Ishikawa (cell line): ENCODE measurements at regions not wholly inside any gene's neighbourhood (a gene's known extent, or its start where the extent isn't known, plus 50 kb on each side); places are given as distances from the start of the nearest gene placed in this dataset.

Experiments used
- CREB1 ChIP-seq: IDR thresholded peaks from 2 replicates; pipeline ENCODE4 v1.6.1; 2012; ENCODE audit warnings: low read depth
- EGR1 ChIP-seq: IDR thresholded peaks from 2 replicates; pipeline ENCODE4 v1.6.1; 2012
- EP300 ChIP-seq: IDR thresholded peaks from 2 replicates; pipeline ENCODE4 v1.6.1; 2012; ENCODE audit warnings: borderline replicate concordance
- FOXM1 ChIP-seq: IDR thresholded peaks from 2 replicates; pipeline ENCODE4 v1.6.1; 2012; ENCODE audit warnings: low read depth, borderline replicate concordance
- NFIC ChIP-seq: IDR thresholded peaks from 2 replicates; pipeline ENCODE4 v1.6.1; 2012
- RAD21 ChIP-seq: IDR thresholded peaks from 2 replicates; pipeline ENCODE4 v1.6.1; 2012; ENCODE audit warnings: low read depth
- TAF1 ChIP-seq: IDR thresholded peaks from 2 replicates; pipeline ENCODE4 v1.6.1; 2012; ENCODE audit warnings: low read depth, mild to moderate bottlenecking
- YY1 ChIP-seq: IDR thresholded peaks from 2 replicates; pipeline ENCODE4 v1.6.1; 2012; ENCODE audit warnings: low read depth
- ZBTB7A ChIP-seq: IDR thresholded peaks from 2 replicates; pipeline ENCODE4 v1.6.1; 2012; ENCODE audit warnings: low read depth
- TF ChIP-seq, protein P1 (sequence below): IDR thresholded peaks from 2 replicates; pipeline ENCODE4 v1.6.1; 2012; ENCODE audit warnings: low read depth, mild to moderate bottlenecking

- TF ChIP-seq ZBTB7A (no peak), YY1 (no peak), EGR1 (no peak), NFIC (no peak), RAD21 (no peak), TAF1 (no peak), FOXM1 (no peak), CREB1 (no peak), EP300 (no peak)
- TF ChIP-seq, protein P1, sequence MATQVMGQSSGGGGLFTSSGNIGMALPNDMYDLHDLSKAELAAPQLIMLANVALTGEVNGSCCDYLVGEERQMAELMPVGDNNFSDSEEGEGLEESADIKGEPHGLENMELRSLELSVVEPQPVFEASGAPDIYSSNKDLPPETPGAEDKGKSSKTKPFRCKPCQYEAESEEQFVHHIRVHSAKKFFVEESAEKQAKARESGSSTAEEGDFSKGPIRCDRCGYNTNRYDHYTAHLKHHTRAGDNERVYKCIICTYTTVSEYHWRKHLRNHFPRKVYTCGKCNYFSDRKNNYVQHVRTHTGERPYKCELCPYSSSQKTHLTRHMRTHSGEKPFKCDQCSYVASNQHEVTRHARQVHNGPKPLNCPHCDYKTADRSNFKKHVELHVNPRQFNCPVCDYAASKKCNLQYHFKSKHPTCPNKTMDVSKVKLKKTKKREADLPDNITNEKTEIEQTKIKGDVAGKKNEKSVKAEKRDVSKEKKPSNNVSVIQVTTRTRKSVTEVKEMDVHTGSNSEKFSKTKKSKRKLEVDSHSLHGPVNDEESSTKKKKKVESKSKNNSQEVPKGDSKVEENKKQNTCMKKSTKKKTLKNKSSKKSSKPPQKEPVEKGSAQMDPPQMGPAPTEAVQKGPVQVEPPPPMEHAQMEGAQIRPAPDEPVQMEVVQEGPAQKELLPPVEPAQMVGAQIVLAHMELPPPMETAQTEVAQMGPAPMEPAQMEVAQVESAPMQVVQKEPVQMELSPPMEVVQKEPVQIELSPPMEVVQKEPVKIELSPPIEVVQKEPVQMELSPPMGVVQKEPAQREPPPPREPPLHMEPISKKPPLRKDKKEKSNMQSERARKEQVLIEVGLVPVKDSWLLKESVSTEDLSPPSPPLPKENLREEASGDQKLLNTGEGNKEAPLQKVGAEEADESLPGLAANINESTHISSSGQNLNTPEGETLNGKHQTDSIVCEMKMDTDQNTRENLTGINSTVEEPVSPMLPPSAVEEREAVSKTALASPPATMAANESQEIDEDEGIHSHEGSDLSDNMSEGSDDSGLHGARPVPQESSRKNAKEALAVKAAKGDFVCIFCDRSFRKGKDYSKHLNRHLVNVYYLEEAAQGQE = no peak
These were observed 144.3 kb upstream of the FREM2 start for GRCh38 chr13:38542601-38543000.
